Liver (tissue), 8 donors: ENCODE measurements at regions not wholly inside any gene's neighbourhood (a gene's known extent, or its start where the extent isn't known, plus 50 kb on each side); places are given as distances from the start of the nearest gene placed in this dataset.

Experiments
- DNase-seq: peaks from one replicate; pipeline ENCODE4 v3.0.0-alpha.2; 2017; ENCODE audit warnings: low spot score
- H3K27ac ChIP-seq, 2 donors: one replicate each; pipeline ENCODE4 v1.7.0; 2013; ENCODE audit warnings: inconsistent platforms in 2 of 2, low read length in 2 of 2, control low read depth in 1 of 2, low read depth in 1 of 2, mild to moderate bottlenecking in 1 of 2
- H3K27me3 ChIP-seq, 4 donors: one replicate each; pipeline versions ENCODE4 v1.6.1 to v1.7.0; 2013; ENCODE audit warnings: low read length in 3 of 4, inconsistent platforms in 1 of 4, mild to moderate bottlenecking in 1 of 4, moderate library complexity in 1 of 4; ENCODE audit not compliant: control insufficient read depth in 4 of 4, insufficient read depth in 4 of 4
- H3K36me3 ChIP-seq, 4 donors: one replicate each; pipeline versions ENCODE4 v1.6.1 to v1.7.0; 2013; ENCODE audit warnings: low read length in 3 of 4, mild to moderate bottlenecking in 3 of 4, low read depth in 1 of 4, moderate library complexity in 1 of 4; ENCODE audit not compliant: control insufficient read depth in 4 of 4, insufficient read depth in 3 of 4
- H3K4me1 ChIP-seq, 4 donors: one replicate each; pipeline versions ENCODE4 v1.6.1 to v1.7.0; 2013; ENCODE audit warnings: low read length in 3 of 4, mild to moderate bottlenecking in 3 of 4, moderate library complexity in 1 of 4; ENCODE audit not compliant: control insufficient read depth in 4 of 4, insufficient read depth in 4 of 4
- H3K4me3 ChIP-seq, 3 donors: one replicate each; pipeline versions ENCODE4 v1.6.1 to v1.7.0; 2013; ENCODE audit warnings: low read length in 3 of 3, control low read depth in 1 of 3, low read depth in 1 of 3, mild to moderate bottlenecking in 1 of 3
- H3K9ac ChIP-seq, 2 donors: one replicate each; pipeline ENCODE4 v1.7.0; 2013; ENCODE audit warnings: low read length in 2 of 2, mild to moderate bottlenecking in 2 of 2, moderate library complexity in 2 of 2, control low read depth in 1 of 2, low read depth in 1 of 2
- H3K9me3 ChIP-seq, 4 donors: one replicate each; pipeline versions ENCODE4 v1.6.1 to v1.7.0; 2013; ENCODE audit warnings: low read length in 3 of 4; ENCODE audit not compliant: control insufficient read depth in 4 of 4
- EGR1 ChIP-seq, 2 donors: IDR thresholded peaks; 2 replicates each; pipeline ENCODE4 v1.6.1; 2016 to 2018; ENCODE audit warnings: antibody characterized with exemption in 2 of 2, low read depth in 2 of 2
- FOXA1 ChIP-seq: IDR thresholded peaks from 2 replicates; pipeline ENCODE4 v1.6.1; 2016; ENCODE audit warnings: antibody characterized with exemption
- FOXA2 ChIP-seq: IDR thresholded peaks from 2 replicates; pipeline ENCODE4 v1.6.1; 2016; ENCODE audit warnings: antibody characterized with exemption
- GABPA ChIP-seq, 2 donors: IDR thresholded peaks in 1 of 2; conservative IDR thresholded peaks in 1 of 2; 2 replicates each; pipeline ENCODE4 v1.6.1; 2016; ENCODE audit warnings: antibody characterized with exemption in 2 of 2, mild to moderate bottlenecking in 1 of 2, moderate library complexity in 1 of 2
- HNF4A ChIP-seq, 2 donors: conservative IDR thresholded peaks; 2 replicates each; pipeline ENCODE4 v1.6.1; 2016; ENCODE audit warnings: antibody characterized with exemption in 2 of 2, mild to moderate bottlenecking in 2 of 2
- HNF4G ChIP-seq: IDR thresholded peaks from 2 replicates; pipeline ENCODE4 v1.6.1; 2016; ENCODE audit warnings: antibody characterized with exemption
- JUND ChIP-seq, 2 donors: IDR thresholded peaks; 2 replicates each; pipeline ENCODE4 v1.6.1; 2016; ENCODE audit warnings: antibody characterized with exemption in 2 of 2
- NR2F2 ChIP-seq: IDR thresholded peaks from 2 replicates; pipeline ENCODE4 v1.6.1; 2016; ENCODE audit warnings: antibody characterized with exemption
- RAD21 ChIP-seq, 2 donors: IDR thresholded peaks; 2 replicates each; pipeline ENCODE4 v1.6.1; 2016; ENCODE audit warnings: antibody characterized with exemption in 2 of 2, mild to moderate bottlenecking in 2 of 2
- RXRA ChIP-seq, 2 donors: IDR thresholded peaks; 2 replicates each; pipeline ENCODE4 v1.6.1; 2017 to 2018; ENCODE audit warnings: antibody characterized with exemption in 2 of 2, mild to moderate bottlenecking in 1 of 2
- SP1 ChIP-seq: IDR thresholded peaks from 2 replicates; pipeline ENCODE4 v1.6.1; 2018; ENCODE audit warnings: antibody characterized with exemption, mild to moderate bottlenecking
- TAF1 ChIP-seq: conservative IDR thresholded peaks from 2 replicates; pipeline ENCODE4 v1.6.1; 2016; ENCODE audit warnings: antibody characterized with exemption, mild to moderate bottlenecking
- YY1 ChIP-seq: IDR thresholded peaks from 2 replicates; pipeline ENCODE4 v1.6.1; 2016; ENCODE audit warnings: antibody characterized with exemption, mild to moderate bottlenecking
- WGBS: extraction: QIAGEN DNeasy Blood & Tissue Kit; methylation state at CpG from one replicate; pipeline ENCODE4 v1.1.7; 2013; 5-methylcytosine and 5-hydroxymethylcytosine counted together
- TF ChIP-seq, protein P1 (sequence below): IDR thresholded peaks from 2 replicates; pipeline ENCODE4 v1.6.1; 2016; ENCODE audit warnings: antibody characterized with exemption
- TF ChIP-seq, protein P2 (sequence below): IDR thresholded peaks from 2 replicates; pipeline ENCODE4 v1.6.1; 2016; ENCODE audit warnings: antibody characterized with exemption, mild to moderate bottlenecking
- TF ChIP-seq, protein P3 (sequence below): IDR thresholded peaks from 2 replicates; pipeline ENCODE4 v1.6.1; 2016; ENCODE audit warnings: antibody characterized with exemption
- TF ChIP-seq, protein P4 (sequence below): fragments of 150-350 bp; IDR thresholded peaks from 2 replicates; pipeline ENCODE4 v1.5.1; 2017; ENCODE audit warnings: improper control_type of control experiment, low read depth, low read length; ENCODE audit not compliant: missing input control
- TF ChIP-seq, protein P5 (sequence below): IDR thresholded peaks from 2 replicates; pipeline ENCODE4 v1.6.1; 2016; ENCODE audit warnings: antibody characterized with exemption
- donor health status: healthy.
- donor health status: healthy.
- donor health status: healthy.
- donor health status: healthy.
- donor health status: healthy.

DNA sequence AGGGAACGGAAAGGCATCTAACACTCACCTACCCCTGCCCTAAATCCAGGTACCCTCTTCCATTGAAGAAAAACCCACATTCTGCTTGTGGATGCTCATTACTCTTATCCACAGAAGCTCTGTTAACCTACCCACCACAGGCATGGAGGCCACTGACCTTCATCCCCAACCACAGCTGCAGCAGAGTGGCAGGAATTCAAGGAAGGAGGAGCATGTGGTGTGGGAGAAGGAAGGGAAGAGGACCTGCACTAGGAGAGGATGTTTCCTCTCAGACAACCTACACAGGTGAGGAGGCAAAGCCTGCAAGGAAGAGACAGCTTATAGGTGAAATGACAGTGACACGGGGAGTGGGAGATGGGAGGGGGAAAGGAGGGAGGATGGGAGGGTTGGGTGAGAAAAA is 192.5 kb upstream of the TSC22D2 start:
- Histone ChIP-seq H3K4me3 (no peak overlapping the region), H3K27ac (no peak overlapping the region), H3K36me3 (no peaks in the 10 kb centered on the region), H3K9ac (no peak overlapping the region), H3K9me3 (peaks cover 0 to 2% (median 0%) of the 10 kb centered on the region in 4 donors), H3K27me3 (no peaks in the 10 kb centered on the region), H3K4me1 (no peaks in the 10 kb centered on the region)
- WGBS = 79% methylated on average over 2 of the region's 2 CpGs
- TF ChIP-seq, protein P1, sequence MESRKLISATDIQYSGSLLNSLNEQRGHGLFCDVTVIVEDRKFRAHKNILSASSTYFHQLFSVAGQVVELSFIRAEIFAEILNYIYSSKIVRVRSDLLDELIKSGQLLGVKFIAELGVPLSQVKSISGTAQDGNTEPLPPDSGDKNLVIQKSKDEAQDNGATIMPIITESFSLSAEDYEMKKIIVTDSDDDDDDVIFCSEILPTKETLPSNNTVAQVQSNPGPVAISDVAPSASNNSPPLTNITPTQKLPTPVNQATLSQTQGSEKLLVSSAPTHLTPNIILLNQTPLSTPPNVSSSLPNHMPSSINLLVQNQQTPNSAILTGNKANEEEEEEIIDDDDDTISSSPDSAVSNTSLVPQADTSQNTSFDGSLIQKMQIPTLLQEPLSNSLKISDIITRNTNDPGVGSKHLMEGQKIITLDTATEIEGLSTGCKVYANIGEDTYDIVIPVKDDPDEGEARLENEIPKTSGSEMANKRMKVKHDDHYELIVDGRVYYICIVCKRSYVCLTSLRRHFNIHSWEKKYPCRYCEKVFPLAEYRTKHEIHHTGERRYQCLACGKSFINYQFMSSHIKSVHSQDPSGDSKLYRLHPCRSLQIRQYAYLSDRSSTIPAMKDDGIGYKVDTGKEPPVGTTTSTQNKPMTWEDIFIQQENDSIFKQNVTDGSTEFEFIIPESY = no peak
- no peak for TF ChIP-seq RXRA (IDR thresholded peaks at IDR 0.05)
- TF ChIP-seq YY1 = no peak
- no peak for TF ChIP-seq SP1
- TF ChIP-seq HNF4G = no peak
- TF ChIP-seq, protein P2, sequence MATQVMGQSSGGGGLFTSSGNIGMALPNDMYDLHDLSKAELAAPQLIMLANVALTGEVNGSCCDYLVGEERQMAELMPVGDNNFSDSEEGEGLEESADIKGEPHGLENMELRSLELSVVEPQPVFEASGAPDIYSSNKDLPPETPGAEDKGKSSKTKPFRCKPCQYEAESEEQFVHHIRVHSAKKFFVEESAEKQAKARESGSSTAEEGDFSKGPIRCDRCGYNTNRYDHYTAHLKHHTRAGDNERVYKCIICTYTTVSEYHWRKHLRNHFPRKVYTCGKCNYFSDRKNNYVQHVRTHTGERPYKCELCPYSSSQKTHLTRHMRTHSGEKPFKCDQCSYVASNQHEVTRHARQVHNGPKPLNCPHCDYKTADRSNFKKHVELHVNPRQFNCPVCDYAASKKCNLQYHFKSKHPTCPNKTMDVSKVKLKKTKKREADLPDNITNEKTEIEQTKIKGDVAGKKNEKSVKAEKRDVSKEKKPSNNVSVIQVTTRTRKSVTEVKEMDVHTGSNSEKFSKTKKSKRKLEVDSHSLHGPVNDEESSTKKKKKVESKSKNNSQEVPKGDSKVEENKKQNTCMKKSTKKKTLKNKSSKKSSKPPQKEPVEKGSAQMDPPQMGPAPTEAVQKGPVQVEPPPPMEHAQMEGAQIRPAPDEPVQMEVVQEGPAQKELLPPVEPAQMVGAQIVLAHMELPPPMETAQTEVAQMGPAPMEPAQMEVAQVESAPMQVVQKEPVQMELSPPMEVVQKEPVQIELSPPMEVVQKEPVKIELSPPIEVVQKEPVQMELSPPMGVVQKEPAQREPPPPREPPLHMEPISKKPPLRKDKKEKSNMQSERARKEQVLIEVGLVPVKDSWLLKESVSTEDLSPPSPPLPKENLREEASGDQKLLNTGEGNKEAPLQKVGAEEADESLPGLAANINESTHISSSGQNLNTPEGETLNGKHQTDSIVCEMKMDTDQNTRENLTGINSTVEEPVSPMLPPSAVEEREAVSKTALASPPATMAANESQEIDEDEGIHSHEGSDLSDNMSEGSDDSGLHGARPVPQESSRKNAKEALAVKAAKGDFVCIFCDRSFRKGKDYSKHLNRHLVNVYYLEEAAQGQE = no peak
- TF ChIP-seq FOXA2 = no peak
- DNase-seq = no peak

DNA sequence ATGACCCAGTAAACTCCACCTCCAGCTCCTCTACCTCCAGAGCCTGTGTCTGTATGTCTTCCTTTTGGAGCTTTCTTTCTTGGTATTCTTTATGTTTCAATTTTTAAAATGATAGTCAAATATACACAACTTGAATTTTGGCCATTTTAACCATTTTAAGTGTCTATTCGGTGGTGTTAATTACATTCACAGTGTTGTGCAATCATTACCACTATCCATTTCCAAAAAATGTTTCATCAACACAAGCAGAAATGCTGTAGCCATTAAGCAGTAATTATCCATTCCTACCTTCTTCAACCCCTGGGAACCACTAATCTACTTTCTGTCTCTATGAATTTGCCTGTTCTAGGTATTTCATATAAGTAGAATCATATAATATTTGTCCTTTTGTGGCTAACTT is 194.5 kb upstream of the TSC22D2 start:
- no peak for TF ChIP-seq JUND (IDR thresholded peaks at IDR 0.05)
- no peak for TF ChIP-seq RXRA (IDR thresholded peaks at IDR 0.05)
- no peak for TF ChIP-seq SP1
- TF ChIP-seq RAD21 (IDR thresholded peaks at IDR 0.05) = no peak
- no peak for TF ChIP-seq TAF1
- TF ChIP-seq HNF4A (conservative IDR thresholded peaks at IDR 0.05) = no peak
- TF ChIP-seq GABPA (IDR thresholded peaks at IDR 0.05 in 1 of 2, conservative IDR thresholded peaks at IDR 0.05 in 1 of 2) = no peak
- TF ChIP-seq, protein P3, sequence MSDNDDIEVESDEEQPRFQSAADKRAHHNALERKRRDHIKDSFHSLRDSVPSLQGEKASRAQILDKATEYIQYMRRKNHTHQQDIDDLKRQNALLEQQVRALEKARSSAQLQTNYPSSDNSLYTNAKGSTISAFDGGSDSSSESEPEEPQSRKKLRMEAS = no peak
- TF ChIP-seq FOXA2 = no peak
- TF ChIP-seq, protein P4, sequence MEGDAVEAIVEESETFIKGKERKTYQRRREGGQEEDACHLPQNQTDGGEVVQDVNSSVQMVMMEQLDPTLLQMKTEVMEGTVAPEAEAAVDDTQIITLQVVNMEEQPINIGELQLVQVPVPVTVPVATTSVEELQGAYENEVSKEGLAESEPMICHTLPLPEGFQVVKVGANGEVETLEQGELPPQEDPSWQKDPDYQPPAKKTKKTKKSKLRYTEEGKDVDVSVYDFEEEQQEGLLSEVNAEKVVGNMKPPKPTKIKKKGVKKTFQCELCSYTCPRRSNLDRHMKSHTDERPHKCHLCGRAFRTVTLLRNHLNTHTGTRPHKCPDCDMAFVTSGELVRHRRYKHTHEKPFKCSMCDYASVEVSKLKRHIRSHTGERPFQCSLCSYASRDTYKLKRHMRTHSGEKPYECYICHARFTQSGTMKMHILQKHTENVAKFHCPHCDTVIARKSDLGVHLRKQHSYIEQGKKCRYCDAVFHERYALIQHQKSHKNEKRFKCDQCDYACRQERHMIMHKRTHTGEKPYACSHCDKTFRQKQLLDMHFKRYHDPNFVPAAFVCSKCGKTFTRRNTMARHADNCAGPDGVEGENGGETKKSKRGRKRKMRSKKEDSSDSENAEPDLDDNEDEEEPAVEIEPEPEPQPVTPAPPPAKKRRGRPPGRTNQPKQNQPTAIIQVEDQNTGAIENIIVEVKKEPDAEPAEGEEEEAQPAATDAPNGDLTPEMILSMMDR = no peak
- TF ChIP-seq, protein P1 = no peak
- no peak for TF ChIP-seq YY1
- TF ChIP-seq, protein P2 = no peak
- TF ChIP-seq EGR1 (IDR thresholded peaks at IDR 0.05; ENCODE audit: low read depth in 2 of 2) = no peak
- no peak for TF ChIP-seq FOXA1
- no peak for TF ChIP-seq NR2F2
- TF ChIP-seq HNF4G = no peak
- TF ChIP-seq, protein P5, sequence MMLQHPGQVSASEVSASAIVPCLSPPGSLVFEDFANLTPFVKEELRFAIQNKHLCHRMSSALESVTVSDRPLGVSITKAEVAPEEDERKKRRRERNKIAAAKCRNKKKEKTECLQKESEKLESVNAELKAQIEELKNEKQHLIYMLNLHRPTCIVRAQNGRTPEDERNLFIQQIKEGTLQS = no peak
- H3K4me1 ChIP-seq = no peaks in the 10 kb centered on the region
- peaks cover 0 to 2% (median 0%) of the 10 kb centered on the region in 4 donors for H3K9me3 ChIP-seq
- H3K27ac ChIP-seq = no peak overlapping the region
- no peak for DNase-seq
- H3K36me3 ChIP-seq = no peaks in the 10 kb centered on the region
- H3K27me3 ChIP-seq = no peaks in the 10 kb centered on the region
- H3K4me3 ChIP-seq = no peak overlapping the region
- no peak overlapping the region for H3K9ac ChIP-seq
- WGBS = 73% methylated on average over 1 of the region's 1 CpG
